ENCODE measurements at regions not wholly inside any gene's neighbourhood (a gene's known extent, or its start where the extent isn't known, plus 50 kb on each side); places are given as distances from the start of the nearest gene placed in this dataset.
"Not testable (repeated sequence)": the region's sequence is repeated elsewhere in the genome, so short reads cannot be mapped to it uniquely, and the experiment has no call there.

DNA sequence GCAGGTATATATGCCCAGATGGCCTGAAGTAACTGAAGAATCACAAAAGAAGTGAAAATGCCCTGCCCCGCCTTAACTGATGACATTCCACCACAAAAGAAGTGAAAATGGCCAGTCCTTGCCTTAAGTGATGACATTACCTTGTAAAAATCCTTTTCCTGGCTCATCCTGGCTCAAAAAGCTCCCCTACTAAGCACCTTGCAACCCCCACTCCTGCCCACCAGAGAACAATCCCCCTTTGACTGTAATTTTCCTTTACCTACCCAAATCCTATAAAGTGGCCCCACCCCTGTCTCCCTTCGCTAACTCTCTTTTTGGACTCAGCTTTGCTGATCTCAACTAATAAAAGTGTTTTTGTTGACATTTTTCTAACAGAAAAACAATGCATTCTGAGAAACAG, 385.4 kb upstream of the CXADR start:
- not testable (repeated sequence) for TF ChIP-seq POLR2AphosphoS5 (IDR thresholded peaks at IDR 0.05; ENCODE audit: borderline replicate concordance, low read depth, low read length); EZH2 (IDR thresholded peaks at IDR 0.05); FOXP2 (optimal IDR thresholded peaks at IDR 0.05; ENCODE audit: control extremely low read depth, extremely low read length, insufficient read depth)

Measured in SK-N-MC (cell line).